Esophagus muscularis mucosa (tissue), 4 donors: ENCODE measurements at regions not wholly inside any gene's neighbourhood (a gene's known extent, or its start where the extent isn't known, plus 50 kb on each side); places are given as distances from the start of the nearest gene placed in this dataset.
"Not testable (repeated sequence)": the region's sequence is repeated elsewhere in the genome, so short reads cannot be mapped to it uniquely, and the experiment has no call there.

Source experiments
- CTCF ChIP-seq, 3 experiments: fragments of 200-600 bp in 2 of 3; fragments of 450-650 bp in 1 of 3; sonication (generic) in 2 of 3; IDR thresholded peaks; one replicate each; pipeline ENCODE4 v1.5.1; 2017 to 2019; ENCODE audit warnings: antibody characterized with exemption in 3 of 3, mild to moderate bottlenecking in 2 of 3, moderate library complexity in 1 of 3
- EP300 ChIP-seq: sonication (generic); formaldehyde crosslinking; IDR thresholded peaks from one replicate; pipeline ENCODE4 v1.6.1; 2017; ENCODE audit warnings: antibody characterized with exemption
- POLR2AphosphoS5 ChIP-seq, 2 donors: sonication (generic); formaldehyde crosslinking; IDR thresholded peaks; one replicate each; pipeline ENCODE4 v1.6.1; 2017; ENCODE audit warnings: antibody characterized with exemption in 2 of 2

GRCh38 chr15:35260274-35260673, 175.2 kb upstream of the NANOGP8 start:
- TF ChIP-seq CTCF (IDR thresholded peaks at IDR 0.05); EP300; POLR2AphosphoS5 (IDR thresholded peaks at IDR 0.05): not testable (repeated sequence)
